ENCODE measurements at regions not wholly inside any gene's neighbourhood (a gene's known extent, or its start where the extent isn't known, plus 50 kb on each side); places are given as distances from the start of the nearest gene placed in this dataset.
"Not testable (repeated sequence)": the region's sequence is repeated elsewhere in the genome, so short reads cannot be mapped to it uniquely, and the experiment has no call there.

DNA sequence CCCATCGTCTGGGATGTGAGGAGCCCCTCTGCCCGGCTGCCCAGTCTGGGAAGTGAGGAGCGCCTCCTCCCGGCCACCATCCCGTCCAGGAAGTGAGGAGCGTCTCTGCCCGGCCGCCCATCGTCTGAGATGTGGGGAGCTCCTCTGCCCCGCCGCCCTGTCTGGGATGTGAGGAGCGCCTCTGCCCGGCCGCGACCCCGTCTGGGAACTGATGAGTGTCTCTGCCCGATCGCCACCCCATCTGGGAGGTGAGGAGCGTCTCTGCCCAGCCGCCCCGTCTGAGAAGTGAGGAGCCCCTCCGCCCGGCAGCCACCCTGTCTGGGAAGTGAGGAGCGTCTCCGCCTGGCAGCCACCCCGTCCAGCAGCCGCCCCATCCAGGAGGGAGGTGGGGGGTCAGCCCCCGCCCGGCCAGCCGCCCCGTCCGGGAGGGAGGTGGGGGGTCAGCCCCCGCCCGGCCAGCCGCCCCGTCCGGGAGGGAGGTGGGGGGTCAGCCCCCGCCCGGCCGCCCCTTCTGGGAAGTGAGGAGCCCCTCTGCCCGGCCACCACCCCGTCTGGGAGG, 705.8 kb downstream of the DTWD2 start:
- not testable (repeated sequence) for TF ChIP-seq REST (IDR thresholded peaks at IDR 0.05; ENCODE audit: borderline replicate concordance); POLR2AphosphoS5 (IDR thresholded peaks at IDR 0.05); EP300 (conservative IDR thresholded peaks at IDR 0.05; ENCODE audit: poor library complexity, severe bottlenecking)
- TF ChIP-seq, protein P1, sequence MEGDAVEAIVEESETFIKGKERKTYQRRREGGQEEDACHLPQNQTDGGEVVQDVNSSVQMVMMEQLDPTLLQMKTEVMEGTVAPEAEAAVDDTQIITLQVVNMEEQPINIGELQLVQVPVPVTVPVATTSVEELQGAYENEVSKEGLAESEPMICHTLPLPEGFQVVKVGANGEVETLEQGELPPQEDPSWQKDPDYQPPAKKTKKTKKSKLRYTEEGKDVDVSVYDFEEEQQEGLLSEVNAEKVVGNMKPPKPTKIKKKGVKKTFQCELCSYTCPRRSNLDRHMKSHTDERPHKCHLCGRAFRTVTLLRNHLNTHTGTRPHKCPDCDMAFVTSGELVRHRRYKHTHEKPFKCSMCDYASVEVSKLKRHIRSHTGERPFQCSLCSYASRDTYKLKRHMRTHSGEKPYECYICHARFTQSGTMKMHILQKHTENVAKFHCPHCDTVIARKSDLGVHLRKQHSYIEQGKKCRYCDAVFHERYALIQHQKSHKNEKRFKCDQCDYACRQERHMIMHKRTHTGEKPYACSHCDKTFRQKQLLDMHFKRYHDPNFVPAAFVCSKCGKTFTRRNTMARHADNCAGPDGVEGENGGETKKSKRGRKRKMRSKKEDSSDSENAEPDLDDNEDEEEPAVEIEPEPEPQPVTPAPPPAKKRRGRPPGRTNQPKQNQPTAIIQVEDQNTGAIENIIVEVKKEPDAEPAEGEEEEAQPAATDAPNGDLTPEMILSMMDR (IDR thresholded peaks at IDR 0.05; ENCODE audit: poor library complexity, severe bottlenecking): not testable (repeated sequence)
